Suprapubic skin (tissue), 4 donors: ENCODE measurements at regions not wholly inside any gene's neighbourhood (a gene's known extent, or its start where the extent isn't known, plus 50 kb on each side); places are given as distances from the start of the nearest gene placed in this dataset.

Experiments
- DNase-seq, 2 donors: peaks; one replicate each; pipeline ENCODE4 v3.0.0-alpha.2; 2019; ENCODE audit warnings: low spot score in 2 of 2
- H3K27ac ChIP-seq: fragments of 200-600 bp; sonication (generic); one replicate; pipeline ENCODE4 v1.5.1; 2019
- H3K27me3 ChIP-seq: fragments of 200-600 bp; sonication (generic); one replicate; pipeline ENCODE4 v1.5.1; 2019
- H3K36me3 ChIP-seq: fragments of 200-600 bp; sonication (generic); one replicate; pipeline ENCODE4 v1.5.1; 2019
- H3K4me1 ChIP-seq: fragments of 200-600 bp; sonication (generic); one replicate; pipeline ENCODE4 v1.5.1; 2019
- H3K4me3 ChIP-seq: fragments of 200-600 bp; sonication (generic); one replicate; pipeline ENCODE4 v1.5.1; 2019; ENCODE audit warnings: mild to moderate bottlenecking
- H3K9me3 ChIP-seq: fragments of 200-600 bp; sonication (generic); one replicate; pipeline ENCODE4 v1.5.1; 2019
- EP300 ChIP-seq: sonication (generic); formaldehyde crosslinking; IDR thresholded peaks from one replicate; pipeline ENCODE4 v1.6.1; 2017; ENCODE audit warnings: antibody characterized with exemption
- POLR2A ChIP-seq, 2 donors: fragments of 450-650 bp; IDR thresholded peaks; one replicate each; pipeline ENCODE4 v1.6.1; 2017; ENCODE audit warnings: antibody characterized with exemption in 2 of 2, mild to moderate bottlenecking in 2 of 2, moderate library complexity in 2 of 2
- POLR2AphosphoS5 ChIP-seq, 3 donors: sonication (generic); formaldehyde crosslinking; IDR thresholded peaks; one replicate each; pipeline ENCODE4 v1.6.1; 2017; ENCODE audit warnings: antibody characterized with exemption in 3 of 3
- WGBS: methylation state at CpG from one replicate; pipeline ENCODE4 v1.1.5; 2018; 5-methylcytosine and 5-hydroxymethylcytosine counted together
- TF ChIP-seq, protein P1 (sequence below), 2 donors: fragments of 200-600 bp in 1 of 2; fragments of 450-650 bp in 1 of 2; sonication (generic) in 1 of 2; IDR thresholded peaks; one replicate each; pipeline ENCODE4 v1.5.1; 2016 to 2019; ENCODE audit warnings: antibody characterized with exemption in 2 of 2, mild to moderate bottlenecking in 1 of 2, moderate library complexity in 1 of 2

GRCh38 chr3:124582621-124583395 is 147.4 kb upstream of the UMPS start:
- DNase-seq: no peak
- Histone ChIP-seq H3K27me3 (peaks cover 24% of the 10 kb centered on the region), H3K4me1 (peaks cover 21% of the 10 kb centered on the region), H3K36me3 (no peaks in the 10 kb centered on the region), H3K27ac (no peak overlapping the region), H3K4me3 (no peak overlapping the region), H3K9me3 (no peaks in the 10 kb centered on the region)
- WGBS: 98% methylated on average over 3 of the region's 3 CpGs
- TF ChIP-seq POLR2A (IDR thresholded peaks at IDR 0.05): no peak
- no peak for TF ChIP-seq POLR2AphosphoS5 (IDR thresholded peaks at IDR 0.05)
- TF ChIP-seq, protein P1, sequence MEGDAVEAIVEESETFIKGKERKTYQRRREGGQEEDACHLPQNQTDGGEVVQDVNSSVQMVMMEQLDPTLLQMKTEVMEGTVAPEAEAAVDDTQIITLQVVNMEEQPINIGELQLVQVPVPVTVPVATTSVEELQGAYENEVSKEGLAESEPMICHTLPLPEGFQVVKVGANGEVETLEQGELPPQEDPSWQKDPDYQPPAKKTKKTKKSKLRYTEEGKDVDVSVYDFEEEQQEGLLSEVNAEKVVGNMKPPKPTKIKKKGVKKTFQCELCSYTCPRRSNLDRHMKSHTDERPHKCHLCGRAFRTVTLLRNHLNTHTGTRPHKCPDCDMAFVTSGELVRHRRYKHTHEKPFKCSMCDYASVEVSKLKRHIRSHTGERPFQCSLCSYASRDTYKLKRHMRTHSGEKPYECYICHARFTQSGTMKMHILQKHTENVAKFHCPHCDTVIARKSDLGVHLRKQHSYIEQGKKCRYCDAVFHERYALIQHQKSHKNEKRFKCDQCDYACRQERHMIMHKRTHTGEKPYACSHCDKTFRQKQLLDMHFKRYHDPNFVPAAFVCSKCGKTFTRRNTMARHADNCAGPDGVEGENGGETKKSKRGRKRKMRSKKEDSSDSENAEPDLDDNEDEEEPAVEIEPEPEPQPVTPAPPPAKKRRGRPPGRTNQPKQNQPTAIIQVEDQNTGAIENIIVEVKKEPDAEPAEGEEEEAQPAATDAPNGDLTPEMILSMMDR (IDR thresholded peaks at IDR 0.05): no peak
- TF ChIP-seq EP300: no peak

- Histone ChIP-seq H3K27me3 (peaks cover 24% of the 10 kb centered on the region), H3K36me3 (no peaks in the 10 kb centered on the region), H3K27ac (no peak overlapping the region), H3K4me3 (peak overlapping the region; percentile 53), H3K9me3 (no peaks in the 10 kb centered on the region), H3K4me1 (peaks cover 21% of the 10 kb centered on the region)
- 26% methylated on average over 9 of the region's 9 CpGs for WGBS
- TF ChIP-seq POLR2A (IDR thresholded peaks at IDR 0.05): no peak
- no peak for TF ChIP-seq POLR2AphosphoS5 (IDR thresholded peaks at IDR 0.05)
- TF ChIP-seq EP300: no peak
- TF ChIP-seq, protein P1 (IDR thresholded peaks at IDR 0.05): no peak
- no peak for DNase-seq
Observed at GRCh38 chr3:124584245-124584551, 146.1 kb upstream of the UMPS start.

DNA sequence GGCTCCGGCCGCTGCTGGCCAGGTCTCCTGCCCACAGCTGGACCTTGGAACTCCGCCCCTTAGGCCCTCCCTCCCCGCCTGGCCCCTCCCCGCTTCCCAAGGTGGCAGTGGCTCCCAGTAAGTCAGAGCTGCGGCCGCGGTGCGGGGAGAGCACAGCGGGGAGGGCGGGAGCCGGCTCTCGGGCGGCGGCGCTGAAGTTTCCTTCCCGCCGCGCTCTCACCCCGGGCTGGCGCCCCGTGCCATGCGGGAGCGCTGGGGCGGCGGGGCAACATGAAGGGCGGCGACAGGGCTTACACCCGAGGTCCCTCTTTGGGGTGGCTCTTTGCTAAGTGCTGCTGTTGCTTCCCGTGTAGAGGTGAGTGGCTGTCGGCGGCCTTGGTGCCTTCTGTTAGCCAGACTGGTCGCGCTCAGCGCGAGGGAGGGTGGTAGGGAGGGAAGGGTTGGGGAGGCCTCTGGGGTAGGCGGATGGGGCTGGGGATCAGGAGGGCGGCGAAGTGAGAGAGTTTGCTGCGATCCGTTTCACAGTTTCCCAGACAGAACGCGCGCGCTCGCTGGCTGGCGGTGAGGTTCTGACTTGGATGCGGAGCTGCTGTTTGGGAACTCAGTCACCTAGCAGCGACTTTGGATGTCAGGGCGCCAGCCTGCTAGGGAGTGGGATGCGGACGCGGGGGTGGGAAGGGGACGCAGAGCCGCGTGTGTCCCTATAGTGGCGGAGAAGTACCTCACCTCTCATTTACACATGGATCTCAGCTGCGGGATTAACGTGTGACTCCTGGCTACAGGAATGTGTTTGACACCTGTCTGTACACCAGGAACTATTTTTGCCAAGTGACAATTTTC is 145.5 kb upstream of the UMPS start:
- Histone ChIP-seq H3K36me3 (no peaks in the 10 kb centered on the region), H3K4me3 (peak overlapping the region; percentile 53), H3K9me3 (no peaks in the 10 kb centered on the region), H3K27me3 (peaks cover 24% of the 10 kb centered on the region), H3K4me1 (peaks cover 21% of the 10 kb centered on the region), H3K27ac (no peak overlapping the region)
- TF ChIP-seq POLR2AphosphoS5 (IDR thresholded peaks at IDR 0.05) (no peak), POLR2A (IDR thresholded peaks at IDR 0.05) (no peak), EP300 (no peak)
- TF ChIP-seq, protein P1 (IDR thresholded peaks at IDR 0.05): no peak
- DNase-seq: peak in 1 of 2 donors; percentile 67
- 14% methylated on average over 8 of the region's 59 CpGs for WGBS

DNA sequence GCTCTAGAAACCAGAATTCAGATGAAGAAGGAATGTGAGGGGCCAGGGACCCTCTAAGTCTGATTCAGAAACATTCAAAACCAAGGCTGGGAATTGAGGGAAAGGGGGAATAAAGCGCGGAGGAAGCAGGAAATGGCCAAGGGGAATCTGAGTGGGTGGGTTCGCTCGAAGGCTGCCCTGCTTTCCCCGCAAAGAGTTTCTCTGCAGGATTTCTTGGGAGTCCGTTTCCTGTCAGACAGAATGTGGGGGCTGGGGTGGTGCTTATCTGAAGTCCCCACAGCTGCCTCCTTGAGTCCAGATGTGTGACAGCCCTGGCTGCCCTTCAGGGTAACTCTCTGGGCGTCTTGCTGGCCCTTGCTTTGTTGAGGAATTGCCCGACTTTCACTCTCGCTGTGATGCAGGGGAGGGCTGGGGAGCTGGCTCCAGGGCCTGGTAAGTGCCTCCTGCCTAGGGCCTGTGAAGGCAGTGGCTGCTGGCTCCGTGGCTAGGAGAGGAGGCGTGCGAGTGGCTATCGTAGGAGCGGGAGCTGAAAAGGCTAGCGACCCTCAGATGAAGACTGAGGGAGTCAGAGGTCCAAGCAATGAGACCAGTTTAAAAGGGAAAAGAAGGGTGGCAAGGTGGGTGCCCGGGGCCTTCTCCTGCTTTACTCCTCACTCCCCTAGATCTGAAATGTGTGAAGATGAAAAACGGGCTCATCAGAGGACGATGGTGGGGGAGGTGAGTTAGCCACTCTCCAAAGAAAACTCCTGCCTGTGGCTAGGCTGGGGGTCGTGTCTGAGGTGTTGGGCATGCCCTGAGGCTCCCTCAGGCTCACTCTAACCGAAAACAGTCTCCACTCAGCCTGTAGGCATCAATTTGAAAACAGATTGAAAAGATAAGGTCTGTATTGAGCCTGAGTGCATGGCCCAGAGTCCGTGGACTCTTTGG is 143.9 kb upstream of the UMPS start:
- Histone ChIP-seq H3K27me3 (peaks cover 24% of the 10 kb centered on the region), H3K36me3 (no peaks in the 10 kb centered on the region), H3K4me3 (no peak overlapping the region), H3K27ac (no peak overlapping the region), H3K9me3 (no peaks in the 10 kb centered on the region), H3K4me1 (peaks cover 21% of the 10 kb centered on the region)
- 67% methylated on average over 21 of the region's 21 CpGs for WGBS
- TF ChIP-seq POLR2AphosphoS5 (IDR thresholded peaks at IDR 0.05) (no peak), EP300 (no peak)
- TF ChIP-seq, protein P1 (IDR thresholded peaks at IDR 0.05): no peak
- no peak for DNase-seq
